Liver (tissue), 7 donors: ENCODE measurements at regions not wholly inside any gene's neighbourhood (a gene's known extent, or its start where the extent isn't known, plus 50 kb on each side); places are given as distances from the start of the nearest gene placed in this dataset.

Experiments used
- DNase-seq: peaks from one replicate; pipeline ENCODE4 v3.0.0-alpha.2; 2017; ENCODE audit warnings: low spot score
- H3K27ac ChIP-seq, 2 donors: one replicate each; pipeline ENCODE4 v1.7.0; 2013; ENCODE audit warnings: inconsistent platforms in 2 of 2, low read length in 2 of 2, control low read depth in 1 of 2, low read depth in 1 of 2, mild to moderate bottlenecking in 1 of 2
- H3K27me3 ChIP-seq, 4 donors: one replicate each; pipeline versions ENCODE4 v1.6.1 to v1.7.0; 2013; ENCODE audit warnings: low read length in 3 of 4, inconsistent platforms in 1 of 4, mild to moderate bottlenecking in 1 of 4, moderate library complexity in 1 of 4; ENCODE audit not compliant: control insufficient read depth in 4 of 4, insufficient read depth in 4 of 4
- H3K36me3 ChIP-seq, 4 donors: one replicate each; pipeline versions ENCODE4 v1.6.1 to v1.7.0; 2013; ENCODE audit warnings: low read length in 3 of 4, mild to moderate bottlenecking in 3 of 4, low read depth in 1 of 4, moderate library complexity in 1 of 4; ENCODE audit not compliant: control insufficient read depth in 4 of 4, insufficient read depth in 3 of 4
- H3K4me1 ChIP-seq, 4 donors: one replicate each; pipeline versions ENCODE4 v1.6.1 to v1.7.0; 2013; ENCODE audit warnings: low read length in 3 of 4, mild to moderate bottlenecking in 3 of 4, moderate library complexity in 1 of 4; ENCODE audit not compliant: control insufficient read depth in 4 of 4, insufficient read depth in 4 of 4
- H3K4me3 ChIP-seq, 3 donors: one replicate each; pipeline versions ENCODE4 v1.6.1 to v1.7.0; 2013; ENCODE audit warnings: low read length in 3 of 3, control low read depth in 1 of 3, low read depth in 1 of 3, mild to moderate bottlenecking in 1 of 3
- H3K9ac ChIP-seq, 2 donors: one replicate each; pipeline ENCODE4 v1.7.0; 2013; ENCODE audit warnings: low read length in 2 of 2, mild to moderate bottlenecking in 2 of 2, moderate library complexity in 2 of 2, control low read depth in 1 of 2, low read depth in 1 of 2
- H3K9me3 ChIP-seq, 4 donors: one replicate each; pipeline versions ENCODE4 v1.6.1 to v1.7.0; 2013; ENCODE audit warnings: low read length in 3 of 4; ENCODE audit not compliant: control insufficient read depth in 4 of 4
- FOXA2 ChIP-seq: IDR thresholded peaks from 2 replicates; pipeline ENCODE4 v1.6.1; 2016; ENCODE audit warnings: antibody characterized with exemption
- GABPA ChIP-seq, 2 donors: IDR thresholded peaks in 1 of 2; conservative IDR thresholded peaks in 1 of 2; 2 replicates each; pipeline ENCODE4 v1.6.1; 2016; ENCODE audit warnings: antibody characterized with exemption in 2 of 2, mild to moderate bottlenecking in 1 of 2, moderate library complexity in 1 of 2
- HNF4G ChIP-seq: IDR thresholded peaks from 2 replicates; pipeline ENCODE4 v1.6.1; 2016; ENCODE audit warnings: antibody characterized with exemption
- NR2F2 ChIP-seq: IDR thresholded peaks from 2 replicates; pipeline ENCODE4 v1.6.1; 2016; ENCODE audit warnings: antibody characterized with exemption
- RAD21 ChIP-seq, 2 donors: IDR thresholded peaks; 2 replicates each; pipeline ENCODE4 v1.6.1; 2016; ENCODE audit warnings: antibody characterized with exemption in 2 of 2, mild to moderate bottlenecking in 2 of 2
- RXRA ChIP-seq, 2 donors: IDR thresholded peaks; 2 replicates each; pipeline ENCODE4 v1.6.1; 2017 to 2018; ENCODE audit warnings: antibody characterized with exemption in 2 of 2, mild to moderate bottlenecking in 1 of 2
- SP1 ChIP-seq: IDR thresholded peaks from 2 replicates; pipeline ENCODE4 v1.6.1; 2018; ENCODE audit warnings: antibody characterized with exemption, mild to moderate bottlenecking
- TAF1 ChIP-seq: conservative IDR thresholded peaks from 2 replicates; pipeline ENCODE4 v1.6.1; 2016; ENCODE audit warnings: antibody characterized with exemption, mild to moderate bottlenecking
- WGBS: extraction: QIAGEN DNeasy Blood & Tissue Kit; methylation state at CpG from one replicate; pipeline ENCODE4 v1.1.7; 2013; 5-methylcytosine and 5-hydroxymethylcytosine counted together
- TF ChIP-seq, protein P1 (sequence below): IDR thresholded peaks from 2 replicates; pipeline ENCODE4 v1.6.1; 2016; ENCODE audit warnings: antibody characterized with exemption, mild to moderate bottlenecking
- TF ChIP-seq, protein P2 (sequence below): IDR thresholded peaks from 2 replicates; pipeline ENCODE4 v1.6.1; 2016; ENCODE audit warnings: antibody characterized with exemption
- TF ChIP-seq, protein P3 (sequence below): IDR thresholded peaks from 2 replicates; pipeline ENCODE4 v1.6.1; 2016; ENCODE audit warnings: antibody characterized with exemption
- TF ChIP-seq, protein P4 (sequence below): IDR thresholded peaks from 2 replicates; pipeline ENCODE4 v1.6.1; 2016; ENCODE audit warnings: antibody characterized with exemption
- donor health status: healthy.
- donor health status: healthy.
- donor health status: healthy.
- donor health status: healthy.

DNA sequence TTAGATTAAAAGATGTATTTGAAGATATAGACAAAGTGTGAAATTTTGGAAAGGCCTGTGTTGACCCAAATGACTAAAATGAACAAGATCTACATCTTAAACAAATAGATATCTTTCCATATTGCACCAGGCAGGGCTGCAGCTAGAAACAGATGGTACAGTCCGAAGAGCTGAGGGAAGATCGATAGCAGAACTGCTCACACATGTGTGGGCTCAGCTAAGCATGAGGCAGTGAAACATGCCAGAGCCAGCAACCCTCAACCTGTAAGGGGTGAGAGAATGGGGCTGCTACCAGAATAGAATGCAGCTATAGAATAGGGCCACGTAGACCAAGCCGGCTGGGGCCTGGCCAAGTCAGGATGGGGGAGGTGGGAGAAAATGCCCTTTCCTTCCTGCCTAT lies 87.8 kb downstream of the SLC5A7 start:
- TF ChIP-seq HNF4G (no peak), FOXA2 (no peak)
- TF ChIP-seq, protein P1, sequence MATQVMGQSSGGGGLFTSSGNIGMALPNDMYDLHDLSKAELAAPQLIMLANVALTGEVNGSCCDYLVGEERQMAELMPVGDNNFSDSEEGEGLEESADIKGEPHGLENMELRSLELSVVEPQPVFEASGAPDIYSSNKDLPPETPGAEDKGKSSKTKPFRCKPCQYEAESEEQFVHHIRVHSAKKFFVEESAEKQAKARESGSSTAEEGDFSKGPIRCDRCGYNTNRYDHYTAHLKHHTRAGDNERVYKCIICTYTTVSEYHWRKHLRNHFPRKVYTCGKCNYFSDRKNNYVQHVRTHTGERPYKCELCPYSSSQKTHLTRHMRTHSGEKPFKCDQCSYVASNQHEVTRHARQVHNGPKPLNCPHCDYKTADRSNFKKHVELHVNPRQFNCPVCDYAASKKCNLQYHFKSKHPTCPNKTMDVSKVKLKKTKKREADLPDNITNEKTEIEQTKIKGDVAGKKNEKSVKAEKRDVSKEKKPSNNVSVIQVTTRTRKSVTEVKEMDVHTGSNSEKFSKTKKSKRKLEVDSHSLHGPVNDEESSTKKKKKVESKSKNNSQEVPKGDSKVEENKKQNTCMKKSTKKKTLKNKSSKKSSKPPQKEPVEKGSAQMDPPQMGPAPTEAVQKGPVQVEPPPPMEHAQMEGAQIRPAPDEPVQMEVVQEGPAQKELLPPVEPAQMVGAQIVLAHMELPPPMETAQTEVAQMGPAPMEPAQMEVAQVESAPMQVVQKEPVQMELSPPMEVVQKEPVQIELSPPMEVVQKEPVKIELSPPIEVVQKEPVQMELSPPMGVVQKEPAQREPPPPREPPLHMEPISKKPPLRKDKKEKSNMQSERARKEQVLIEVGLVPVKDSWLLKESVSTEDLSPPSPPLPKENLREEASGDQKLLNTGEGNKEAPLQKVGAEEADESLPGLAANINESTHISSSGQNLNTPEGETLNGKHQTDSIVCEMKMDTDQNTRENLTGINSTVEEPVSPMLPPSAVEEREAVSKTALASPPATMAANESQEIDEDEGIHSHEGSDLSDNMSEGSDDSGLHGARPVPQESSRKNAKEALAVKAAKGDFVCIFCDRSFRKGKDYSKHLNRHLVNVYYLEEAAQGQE: no peak
- TF ChIP-seq, protein P2, sequence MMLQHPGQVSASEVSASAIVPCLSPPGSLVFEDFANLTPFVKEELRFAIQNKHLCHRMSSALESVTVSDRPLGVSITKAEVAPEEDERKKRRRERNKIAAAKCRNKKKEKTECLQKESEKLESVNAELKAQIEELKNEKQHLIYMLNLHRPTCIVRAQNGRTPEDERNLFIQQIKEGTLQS: no peak
- 85% methylated on average over 4 of the region's 4 CpGs for WGBS

DNA sequence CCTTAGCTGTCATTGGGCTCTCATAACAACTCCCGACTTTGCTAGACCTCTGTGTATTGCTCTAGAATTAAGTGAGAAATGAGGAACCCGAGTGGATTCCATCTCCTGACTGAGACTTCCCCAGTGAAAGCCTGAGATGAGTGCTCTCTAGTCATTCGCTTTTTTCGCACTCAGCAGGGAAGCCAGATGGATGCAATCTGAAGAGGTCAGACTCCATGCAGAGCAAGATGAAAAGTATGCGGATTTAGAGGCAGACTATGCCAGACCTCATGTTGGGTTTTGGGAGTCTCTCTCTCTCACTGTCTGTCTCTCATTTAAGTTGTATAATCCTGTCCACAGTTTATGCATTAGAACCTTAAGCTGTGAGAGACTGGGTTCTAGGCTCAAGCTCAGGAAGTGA lies 88.6 kb downstream of the SLC5A7 start:
- 68% methylated on average over 5 of the region's 5 CpGs for WGBS
- Histone ChIP-seq H3K36me3 (no peaks in the 10 kb centered on the region), H3K9ac (no peak overlapping the region), H3K9me3 (peaks cover 0 to 4% (median 0%) of the 10 kb centered on the region in 4 donors), H3K4me1 (no peaks in the 10 kb centered on the region), H3K27me3 (peaks cover 0 to 2% (median 0%) of the 10 kb centered on the region in 4 donors), H3K4me3 (no peak overlapping the region), H3K27ac (no peak overlapping the region)
- no peak for TF ChIP-seq RXRA (IDR thresholded peaks at IDR 0.05)
- DNase-seq: no peak

More for the DNA sequence above, 87.8 kb downstream of the SLC5A7 start:
- no peak overlapping the region for H3K27ac ChIP-seq
- peaks cover 0 to 2% (median 0%) of the 10 kb centered on the region in 4 donors for H3K27me3 ChIP-seq
- no peak overlapping the region for H3K9ac ChIP-seq
- H3K36me3 ChIP-seq: no peaks in the 10 kb centered on the region
- peaks cover 0 to 4% (median 0%) of the 10 kb centered on the region in 4 donors for H3K9me3 ChIP-seq
- no peak overlapping the region for H3K4me3 ChIP-seq
- DNase-seq: no peak
- H3K4me1 ChIP-seq: no peaks in the 10 kb centered on the region

DNA sequence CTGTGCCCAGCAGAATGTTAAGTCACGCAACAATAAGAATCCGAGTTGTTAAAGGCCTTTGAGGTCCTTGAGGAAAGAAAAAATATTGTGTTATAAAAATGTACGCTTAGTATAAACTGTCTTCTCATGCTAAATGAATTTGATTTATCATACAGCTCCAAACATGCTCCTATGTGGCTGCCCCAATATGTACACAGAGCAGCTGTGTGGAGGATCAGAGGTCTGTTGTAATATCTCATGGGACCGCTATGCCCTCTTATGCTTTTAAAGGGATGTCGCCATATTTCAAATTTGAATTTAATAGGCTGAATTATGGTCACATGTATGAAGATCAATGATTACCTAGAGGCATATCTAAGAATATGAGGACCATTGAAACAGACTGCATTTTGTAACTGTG lies 90.2 kb downstream of the SLC5A7 start:
- H3K27ac ChIP-seq: no peak overlapping the region
- peaks cover 0 to 4% (median 0%) of the 10 kb centered on the region in 4 donors for H3K9me3 ChIP-seq
- no peak overlapping the region for H3K9ac ChIP-seq
- peaks cover 0 to 2% (median 0%) of the 10 kb centered on the region in 4 donors for H3K27me3 ChIP-seq
- 87% methylated on average over 5 of the region's 5 CpGs for WGBS
- no peak overlapping the region for H3K4me3 ChIP-seq
- H3K4me1 ChIP-seq: no peaks in the 10 kb centered on the region
- no peak for DNase-seq
- H3K36me3 ChIP-seq: no peaks in the 10 kb centered on the region
- TF ChIP-seq, protein P3, sequence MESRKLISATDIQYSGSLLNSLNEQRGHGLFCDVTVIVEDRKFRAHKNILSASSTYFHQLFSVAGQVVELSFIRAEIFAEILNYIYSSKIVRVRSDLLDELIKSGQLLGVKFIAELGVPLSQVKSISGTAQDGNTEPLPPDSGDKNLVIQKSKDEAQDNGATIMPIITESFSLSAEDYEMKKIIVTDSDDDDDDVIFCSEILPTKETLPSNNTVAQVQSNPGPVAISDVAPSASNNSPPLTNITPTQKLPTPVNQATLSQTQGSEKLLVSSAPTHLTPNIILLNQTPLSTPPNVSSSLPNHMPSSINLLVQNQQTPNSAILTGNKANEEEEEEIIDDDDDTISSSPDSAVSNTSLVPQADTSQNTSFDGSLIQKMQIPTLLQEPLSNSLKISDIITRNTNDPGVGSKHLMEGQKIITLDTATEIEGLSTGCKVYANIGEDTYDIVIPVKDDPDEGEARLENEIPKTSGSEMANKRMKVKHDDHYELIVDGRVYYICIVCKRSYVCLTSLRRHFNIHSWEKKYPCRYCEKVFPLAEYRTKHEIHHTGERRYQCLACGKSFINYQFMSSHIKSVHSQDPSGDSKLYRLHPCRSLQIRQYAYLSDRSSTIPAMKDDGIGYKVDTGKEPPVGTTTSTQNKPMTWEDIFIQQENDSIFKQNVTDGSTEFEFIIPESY: no peak
- TF ChIP-seq RAD21 (IDR thresholded peaks at IDR 0.05): no peak
- TF ChIP-seq, protein P2: no peak
- TF ChIP-seq FOXA2: no peak
- TF ChIP-seq NR2F2: no peak
- TF ChIP-seq GABPA (IDR thresholded peaks at IDR 0.05 in 1 of 2, conservative IDR thresholded peaks at IDR 0.05 in 1 of 2): no peak
- TF ChIP-seq HNF4G: no peak
- no peak for TF ChIP-seq RXRA (IDR thresholded peaks at IDR 0.05)
- TF ChIP-seq SP1: no peak
- no peak for TF ChIP-seq TAF1
- TF ChIP-seq, protein P1: no peak
- TF ChIP-seq, protein P4, sequence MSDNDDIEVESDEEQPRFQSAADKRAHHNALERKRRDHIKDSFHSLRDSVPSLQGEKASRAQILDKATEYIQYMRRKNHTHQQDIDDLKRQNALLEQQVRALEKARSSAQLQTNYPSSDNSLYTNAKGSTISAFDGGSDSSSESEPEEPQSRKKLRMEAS: no peak
